Body of pancreas (tissue), 4 donors: ENCODE measurements at regions not wholly inside any gene's neighbourhood (a gene's known extent, or its start where the extent isn't known, plus 50 kb on each side); places are given as distances from the start of the nearest gene placed in this dataset.

Experiments used
- POLR2A ChIP-seq, 3 donors: fragments of 450-650 bp; IDR thresholded peaks; one replicate each; pipeline ENCODE4 v1.6.1; 2016; ENCODE audit warnings: antibody characterized with exemption in 3 of 3, mild to moderate bottlenecking in 2 of 3
- TF ChIP-seq, protein P1 (sequence below), 7 experiments: fragments of 450-650 bp in 4 of 7; fragments of 200-600 bp in 3 of 7; sonication (generic) in 3 of 7; IDR thresholded peaks; one replicate each; pipeline ENCODE4 v1.5.1; 2016 to 2019; ENCODE audit warnings: antibody characterized with exemption in 7 of 7

- TF ChIP-seq POLR2A (IDR thresholded peaks at IDR 0.05) = no peak
- TF ChIP-seq, protein P1, sequence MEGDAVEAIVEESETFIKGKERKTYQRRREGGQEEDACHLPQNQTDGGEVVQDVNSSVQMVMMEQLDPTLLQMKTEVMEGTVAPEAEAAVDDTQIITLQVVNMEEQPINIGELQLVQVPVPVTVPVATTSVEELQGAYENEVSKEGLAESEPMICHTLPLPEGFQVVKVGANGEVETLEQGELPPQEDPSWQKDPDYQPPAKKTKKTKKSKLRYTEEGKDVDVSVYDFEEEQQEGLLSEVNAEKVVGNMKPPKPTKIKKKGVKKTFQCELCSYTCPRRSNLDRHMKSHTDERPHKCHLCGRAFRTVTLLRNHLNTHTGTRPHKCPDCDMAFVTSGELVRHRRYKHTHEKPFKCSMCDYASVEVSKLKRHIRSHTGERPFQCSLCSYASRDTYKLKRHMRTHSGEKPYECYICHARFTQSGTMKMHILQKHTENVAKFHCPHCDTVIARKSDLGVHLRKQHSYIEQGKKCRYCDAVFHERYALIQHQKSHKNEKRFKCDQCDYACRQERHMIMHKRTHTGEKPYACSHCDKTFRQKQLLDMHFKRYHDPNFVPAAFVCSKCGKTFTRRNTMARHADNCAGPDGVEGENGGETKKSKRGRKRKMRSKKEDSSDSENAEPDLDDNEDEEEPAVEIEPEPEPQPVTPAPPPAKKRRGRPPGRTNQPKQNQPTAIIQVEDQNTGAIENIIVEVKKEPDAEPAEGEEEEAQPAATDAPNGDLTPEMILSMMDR (IDR thresholded peaks at IDR 0.05) = no peak
Measured at GRCh38 chr9:14488421-14489190, 174.7 kb upstream of the NFIB start.
